HEK293T (cell line): ENCODE measurements at regions not wholly inside any gene's neighbourhood (a gene's known extent, or its start where the extent isn't known, plus 50 kb on each side); places are given as distances from the start of the nearest gene placed in this dataset.

Experiments
- SP1 ChIP-seq: fragments of 450-650 bp; IDR thresholded peaks from 2 replicates; pipeline ENCODE4 v1.6.1; 2017
- TARDBP ChIP-seq: fragments of 450-650 bp; IDR thresholded peaks from 2 replicates; pipeline ENCODE4 v1.6.1; 2016
- ZNF384 ChIP-seq: fragments of 450-650 bp; IDR thresholded peaks from 2 replicates; pipeline ENCODE4 v1.6.1; 2016
- TF ChIP-seq, protein P1 (sequence below): fragments of 450-650 bp; IDR thresholded peaks from 2 replicates; pipeline ENCODE4 v1.6.1; 2016

DNA sequence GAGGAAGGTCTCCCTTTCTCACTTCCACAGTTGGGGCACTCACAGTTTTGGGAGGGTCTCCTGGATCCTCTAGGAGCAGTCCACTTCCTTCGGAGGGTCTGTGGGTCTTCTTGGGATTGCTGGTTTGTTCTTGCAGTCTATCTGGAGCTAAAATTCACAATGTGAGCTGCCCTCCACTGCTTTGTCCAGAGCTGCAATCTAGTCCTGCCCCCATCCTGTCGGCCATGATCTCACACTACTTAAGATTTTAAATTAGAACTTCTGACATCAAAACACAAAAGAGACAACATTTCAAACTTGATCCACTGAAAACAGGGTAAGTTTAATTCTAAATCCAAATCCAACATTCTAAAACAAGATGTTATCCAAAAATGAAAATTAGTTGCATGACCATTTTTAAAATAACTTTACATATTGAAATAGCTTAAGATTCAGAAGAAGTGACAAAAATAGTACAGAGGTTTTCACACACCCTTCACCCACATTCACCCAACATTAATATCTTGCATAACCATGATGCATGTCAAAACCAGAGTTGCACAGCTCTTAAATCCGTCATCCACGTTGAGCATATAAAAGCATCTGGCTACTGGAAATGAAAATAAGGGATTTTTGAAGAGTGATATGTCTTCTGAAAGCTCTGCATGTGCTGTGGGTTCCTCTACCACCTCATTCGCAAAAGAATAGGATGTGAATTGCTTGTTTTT, 113.7 kb upstream of the EPB41L4A start:
- TF ChIP-seq SP1 (no peak), TARDBP (no peak), ZNF384 (no peak)
- TF ChIP-seq, protein P1, sequence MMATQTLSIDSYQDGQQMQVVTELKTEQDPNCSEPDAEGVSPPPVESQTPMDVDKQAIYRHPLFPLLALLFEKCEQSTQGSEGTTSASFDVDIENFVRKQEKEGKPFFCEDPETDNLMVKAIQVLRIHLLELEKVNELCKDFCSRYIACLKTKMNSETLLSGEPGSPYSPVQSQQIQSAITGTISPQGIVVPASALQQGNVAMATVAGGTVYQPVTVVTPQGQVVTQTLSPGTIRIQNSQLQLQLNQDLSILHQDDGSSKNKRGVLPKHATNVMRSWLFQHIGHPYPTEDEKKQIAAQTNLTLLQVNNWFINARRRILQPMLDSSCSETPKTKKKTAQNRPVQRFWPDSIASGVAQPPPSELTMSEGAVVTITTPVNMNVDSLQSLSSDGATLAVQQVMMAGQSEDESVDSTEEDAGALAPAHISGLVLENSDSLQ: no peak
